NCI-H1694 treated with DMSO at 0.1 percent for 48 hours (cell line): ENCODE measurements at regions not wholly inside any gene's neighbourhood (a gene's known extent, or its start where the extent isn't known, plus 50 kb on each side); places are given as distances from the start of the nearest gene placed in this dataset.
A peak's percentile ranks its signal among the peaks of the same experiment; 100 is the strongest.
"Not testable (repeated sequence)": the region's sequence is repeated elsewhere in the genome, so short reads cannot be mapped to it uniquely, and the experiment has no call there.

ENCODE experiments used
- DNase-seq: peaks from one replicate; lab custom pipeline; 2025; lab: John Stamatoyannopoulos, UW

DNA sequence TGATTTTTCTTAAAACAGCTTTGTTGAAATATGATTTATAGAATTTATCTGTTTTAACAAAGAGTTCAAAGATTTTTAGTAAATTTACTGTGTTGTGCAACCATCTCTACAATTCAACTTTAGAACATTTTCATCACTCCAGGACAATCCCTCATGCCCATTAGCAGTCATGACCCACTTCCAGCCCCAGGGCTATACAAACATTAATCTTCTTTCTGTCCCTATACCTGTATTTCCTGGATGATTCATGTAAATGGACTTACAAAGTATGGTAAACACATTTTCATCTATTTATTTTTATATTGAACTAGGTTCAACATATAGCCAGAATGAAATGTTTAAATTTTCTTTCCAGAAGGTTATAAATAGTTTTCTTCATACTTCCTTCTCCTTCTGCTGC is 127.8 kb upstream of the CCDC180 start:
- DNase-seq: no peak

DNA sequence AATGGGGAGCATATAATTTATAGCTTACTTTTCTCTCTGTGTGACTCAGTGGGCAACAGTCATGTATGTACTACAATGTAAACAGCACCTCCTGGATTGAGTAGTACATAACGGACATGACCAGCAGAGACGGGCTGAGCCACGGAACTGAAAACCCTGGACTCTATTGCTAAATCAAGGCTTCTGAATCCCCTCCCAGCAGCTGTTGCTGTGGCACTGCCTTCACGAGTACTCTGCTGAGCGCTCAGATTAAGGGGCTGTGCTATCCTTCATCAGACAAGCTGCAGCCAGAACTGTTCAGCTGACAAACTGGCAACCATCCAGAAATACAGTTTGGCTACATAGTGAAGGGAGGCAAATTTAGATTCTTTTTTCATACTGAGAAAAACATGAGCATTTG is 131.3 kb upstream of the CCDC180 start:
- peak; percentile 45 for DNase-seq

DNA sequence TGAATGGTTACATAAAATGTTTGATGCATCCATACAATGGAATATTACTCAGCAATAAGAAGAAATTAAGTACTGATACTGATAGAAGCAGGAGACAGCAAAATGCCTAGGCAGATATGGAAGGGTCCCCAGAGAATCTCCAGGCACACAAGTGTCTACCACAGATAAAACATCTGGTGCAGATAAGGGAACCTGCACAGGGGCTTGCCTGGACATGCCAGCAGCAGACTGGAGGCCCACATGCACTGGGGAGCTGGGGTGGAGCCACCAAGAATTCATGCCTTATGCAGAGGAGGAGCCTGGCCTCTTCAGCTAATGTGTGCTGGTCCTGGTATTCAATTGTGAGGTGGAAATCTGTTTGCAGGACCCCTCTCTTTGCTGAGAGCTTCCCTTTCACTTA is 129.2 kb upstream of the CTSV start:
- not testable (repeated sequence) for DNase-seq

DNA sequence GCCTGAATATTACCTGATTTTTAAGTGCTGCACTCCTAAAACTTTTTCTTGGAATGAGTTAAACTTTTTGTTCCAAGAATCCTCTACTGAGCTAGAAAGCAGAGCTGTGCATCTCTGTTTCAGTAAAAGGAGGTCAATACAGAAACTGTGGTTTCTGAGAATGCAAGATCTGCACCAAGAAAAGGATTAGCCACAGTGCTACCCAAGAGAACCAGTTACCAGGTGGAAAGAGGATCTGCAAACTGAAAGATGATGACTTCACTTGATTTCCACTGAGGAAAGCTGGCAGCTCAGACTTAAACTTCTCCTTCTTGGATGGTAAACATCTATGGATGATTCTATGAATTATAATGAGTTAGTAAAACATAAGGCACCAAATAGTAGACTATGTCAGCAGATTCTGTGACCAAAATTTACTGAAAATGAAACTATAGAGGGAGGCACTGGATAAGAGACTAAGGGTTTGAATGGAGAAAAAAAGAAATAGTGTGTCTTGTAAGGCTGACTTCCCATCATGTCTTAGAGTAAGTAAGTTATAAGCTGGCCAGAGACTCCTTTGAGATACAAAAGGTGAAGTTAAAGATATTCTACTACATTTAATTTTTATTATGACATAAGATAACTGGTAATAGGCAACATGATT is 127.7 kb upstream of the CTSV start:
- DNase-seq: not testable (repeated sequence)

DNA sequence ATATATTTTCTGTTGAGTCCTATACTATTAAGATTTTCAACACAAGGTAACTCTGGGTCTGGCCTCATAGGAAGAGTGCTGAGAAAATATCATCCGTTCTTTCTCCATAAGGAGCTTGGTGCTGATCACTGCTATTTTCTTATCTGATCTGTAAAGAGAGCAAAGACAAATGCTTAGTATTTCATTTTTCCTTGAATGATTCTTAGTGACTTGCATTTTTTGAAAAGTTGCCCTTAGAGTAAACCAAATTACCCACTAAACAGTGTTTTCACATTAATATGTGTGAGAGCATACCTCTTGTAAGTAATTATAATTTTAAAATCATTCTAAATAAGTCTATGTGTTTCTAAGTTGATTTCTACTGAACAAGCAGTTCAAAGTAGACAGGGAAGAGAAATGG is 121.3 kb upstream of the CTSV start:
- DNase-seq: no peak

DNA sequence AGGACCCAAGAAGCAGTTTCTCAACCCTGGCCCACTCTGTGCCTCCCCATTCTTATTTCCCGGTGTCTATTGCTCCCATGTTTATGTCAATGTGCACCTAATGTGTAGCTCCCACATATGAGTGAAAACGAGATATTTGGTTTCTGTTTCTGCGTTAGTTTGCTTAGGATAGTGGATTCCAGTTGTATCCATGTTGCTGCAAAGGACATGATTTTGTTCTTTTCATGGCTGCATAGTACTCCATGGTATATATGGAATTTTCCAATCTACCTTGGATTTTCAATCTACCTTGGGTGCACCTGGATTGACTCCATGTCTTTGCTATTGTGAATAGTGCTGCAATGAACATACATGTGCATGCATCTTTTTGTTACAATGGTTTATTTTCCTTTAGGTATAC is 119.8 kb upstream of the CTSV start:
- DNase-seq: not testable (repeated sequence)

DNA sequence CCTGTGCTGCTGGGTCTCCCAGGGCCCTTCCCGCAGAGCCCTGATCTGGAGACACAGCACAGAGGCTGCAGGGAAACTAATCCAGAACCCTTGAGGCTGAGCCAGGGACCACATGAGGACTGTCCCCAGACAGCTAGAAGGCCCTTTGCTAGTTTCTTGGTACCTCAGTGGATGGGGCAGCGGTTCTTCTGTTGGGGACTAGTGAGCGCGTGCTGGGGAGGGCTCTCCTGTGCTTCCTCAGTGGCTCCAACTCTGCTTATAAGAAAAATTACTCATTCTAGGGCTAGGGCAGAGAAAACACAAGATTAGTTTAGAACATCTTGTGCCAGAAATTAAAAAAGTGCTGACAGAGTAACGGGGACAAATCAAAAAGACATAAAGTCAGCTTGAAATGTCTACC is 116.5 kb upstream of the CTSV start:
- not testable (repeated sequence) for DNase-seq

DNA sequence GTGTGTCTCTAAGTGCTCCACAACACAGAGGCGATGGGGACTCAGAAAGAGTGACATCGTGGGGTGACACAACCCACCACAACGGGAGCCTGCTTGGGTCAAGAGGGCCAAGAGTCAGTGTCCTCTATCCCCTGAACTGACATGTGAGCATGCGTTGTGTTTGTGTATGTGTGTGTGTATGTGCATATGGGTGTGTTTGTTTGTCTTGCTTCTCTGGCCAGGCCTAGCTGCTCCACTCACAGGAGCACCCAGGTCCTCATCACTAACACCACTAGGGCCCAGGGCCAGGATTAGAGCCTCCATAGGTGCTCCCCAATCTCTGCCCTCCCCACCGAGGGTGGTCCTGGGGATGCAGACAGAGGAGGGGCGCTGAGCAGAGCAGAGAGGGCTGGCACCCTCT is 115.0 kb upstream of the CTSV start:
- no peak for DNase-seq

DNA sequence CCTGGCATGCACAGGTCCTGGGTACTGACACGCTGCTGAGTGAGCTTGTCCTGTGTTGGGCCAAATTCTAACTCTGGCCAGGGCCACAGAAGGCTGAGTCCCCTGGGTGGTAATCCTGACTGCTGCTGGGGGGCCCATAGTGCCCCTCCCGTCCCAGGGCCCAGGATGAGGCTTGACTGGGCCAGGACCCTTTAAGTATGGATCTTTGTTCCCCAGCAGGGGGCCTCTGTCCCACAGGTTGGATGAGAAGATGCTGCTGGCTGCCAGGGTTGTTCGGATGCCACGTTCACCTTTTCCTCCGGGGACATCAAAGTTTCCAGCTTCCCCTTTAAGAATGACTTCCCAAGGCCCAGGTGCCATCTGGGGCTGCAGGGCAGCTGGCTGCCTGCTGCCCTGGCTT is 114.2 kb upstream of the CTSV start:
- DNase-seq: not testable (repeated sequence)

DNA sequence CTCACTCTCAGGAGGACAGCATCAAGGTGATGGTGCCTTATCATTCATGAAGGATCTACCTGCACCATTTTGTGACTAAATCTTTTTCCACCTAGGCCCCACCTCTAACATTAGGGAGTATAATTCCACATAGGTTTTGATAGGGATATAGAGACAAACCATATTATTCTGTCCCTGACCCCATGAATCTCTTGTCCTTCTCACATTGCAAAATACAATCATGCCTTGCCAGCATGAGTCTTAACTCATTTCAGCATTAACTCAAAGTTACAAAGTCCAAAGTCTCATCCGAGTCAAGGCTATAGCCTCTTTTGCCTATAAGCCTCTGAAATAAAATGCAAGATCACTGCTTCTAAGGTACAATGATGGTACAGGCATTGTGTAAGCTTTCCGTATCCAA is 111.5 kb upstream of the CTSV start:
- DNase-seq: not testable (repeated sequence)

DNA sequence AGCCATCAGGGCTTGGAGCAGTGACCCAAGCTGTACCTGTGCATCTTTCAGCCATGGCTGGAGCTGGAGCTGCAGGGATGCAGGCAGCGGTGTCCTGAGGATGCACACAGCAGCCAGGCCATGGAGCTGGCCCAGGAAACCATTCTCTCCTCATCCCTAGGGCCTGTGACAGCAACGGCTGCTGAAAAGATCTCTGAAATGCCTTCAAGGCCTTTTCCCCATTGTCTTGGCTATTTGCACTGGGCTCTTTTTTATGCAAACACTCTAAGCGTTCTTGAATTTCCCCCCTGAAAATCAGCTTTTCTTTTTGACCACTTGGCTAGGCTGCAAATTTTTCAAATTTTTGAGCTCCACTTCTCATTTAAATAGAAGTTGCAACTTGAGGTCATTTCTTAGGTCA is 109.5 kb upstream of the CTSV start:
- DNase-seq: not testable (repeated sequence)

DNA sequence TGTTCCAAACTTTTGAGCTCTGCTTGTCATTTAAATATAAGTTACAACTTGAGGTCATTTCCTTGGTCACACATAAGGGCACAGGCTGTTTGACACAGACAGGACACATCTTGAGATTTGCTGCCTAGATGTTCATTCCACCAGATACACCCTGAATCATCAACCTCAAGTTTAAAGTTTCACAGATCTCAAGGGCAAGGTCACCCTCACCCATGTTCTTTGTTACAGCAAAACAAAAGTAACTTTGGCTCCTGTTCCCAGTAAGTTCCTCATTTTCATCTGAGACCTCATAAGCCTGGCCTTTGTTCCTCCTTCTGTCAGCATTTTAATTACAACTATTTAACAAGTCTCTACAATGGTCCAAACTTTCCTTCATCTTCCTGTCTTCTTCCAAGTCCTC is 106.7 kb upstream of the CTSV start:
- not testable (repeated sequence) for DNase-seq

DNA sequence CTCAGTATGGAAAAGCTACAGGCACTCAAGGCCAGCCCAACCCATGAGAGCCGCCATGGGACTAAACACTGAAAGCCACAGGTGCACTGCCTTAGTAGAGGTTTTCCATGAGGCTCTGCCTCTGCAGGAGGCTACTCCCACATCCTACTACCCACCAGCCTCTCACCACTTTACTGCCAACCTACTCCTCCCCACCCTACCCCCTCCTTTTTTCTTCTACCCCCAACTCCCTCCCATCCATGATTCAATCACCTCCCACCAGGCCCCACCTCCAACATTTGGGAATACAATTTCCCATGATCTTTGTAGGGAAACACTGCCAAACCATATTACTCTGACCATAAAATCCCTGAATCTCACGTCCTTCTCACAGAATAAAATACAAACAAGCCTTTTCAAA is 101.6 kb upstream of the CTSV start:
- no peak for DNase-seq

DNA sequence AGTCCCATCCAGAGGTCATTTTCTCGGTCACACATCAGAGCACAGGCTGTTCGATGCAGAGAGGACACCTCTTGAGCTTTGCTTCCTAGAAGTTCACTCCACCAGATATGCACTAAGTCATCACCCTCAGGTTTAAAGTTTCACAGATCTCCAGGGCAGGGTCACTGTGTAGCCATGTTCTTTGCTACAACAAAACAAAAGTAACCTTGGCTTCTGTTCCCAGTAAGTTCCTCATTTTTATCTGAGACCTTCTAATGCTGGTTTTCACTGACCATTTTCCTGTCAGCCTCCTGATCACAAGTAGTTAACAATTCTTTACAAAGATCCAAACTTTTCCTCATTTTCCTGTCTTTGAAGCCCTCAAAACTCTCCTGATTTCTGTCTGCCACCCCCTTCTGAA is 97.5 kb upstream of the CTSV start:
- no peak for DNase-seq

DNA sequence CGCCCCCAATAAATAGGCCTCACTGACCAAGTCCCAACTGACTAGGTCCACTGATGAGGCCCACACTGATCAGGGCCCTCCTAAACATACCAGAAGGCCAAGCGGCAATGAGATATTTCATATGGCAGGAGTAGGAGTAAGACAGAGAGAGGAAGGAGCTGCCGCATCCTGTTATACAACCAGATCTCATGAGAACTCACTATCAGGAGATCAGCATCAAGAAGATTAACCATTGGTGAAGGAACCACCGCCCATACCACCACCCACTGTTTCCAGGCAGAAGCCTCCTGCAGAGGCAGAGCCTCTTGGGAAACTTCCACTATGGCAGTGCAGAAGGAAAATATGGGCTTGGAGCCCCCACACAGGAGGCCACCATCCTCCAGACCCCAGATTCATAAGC is 95.0 kb upstream of the CTSV start:
- DNase-seq: not testable (repeated sequence)

DNA sequence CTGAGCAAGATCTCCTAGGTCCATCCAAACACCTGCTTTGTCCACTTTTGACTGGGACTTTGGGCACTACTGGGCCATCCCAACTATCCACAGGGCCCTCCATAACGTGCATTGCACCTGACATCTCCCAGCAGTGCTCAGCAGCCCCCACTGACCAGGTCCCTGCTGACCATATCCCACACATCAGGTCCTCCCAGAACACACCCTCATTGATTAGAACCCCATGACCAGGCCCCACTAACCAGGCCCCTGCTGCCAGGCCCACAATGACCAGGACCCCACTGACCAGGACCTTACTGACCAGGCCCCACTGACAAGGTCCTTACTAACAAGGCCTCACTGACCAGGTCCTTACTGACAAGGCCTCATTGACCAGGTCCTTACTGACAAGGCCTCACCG is 93.9 kb upstream of the CTSV start:
- DNase-seq: no peak

DNA sequence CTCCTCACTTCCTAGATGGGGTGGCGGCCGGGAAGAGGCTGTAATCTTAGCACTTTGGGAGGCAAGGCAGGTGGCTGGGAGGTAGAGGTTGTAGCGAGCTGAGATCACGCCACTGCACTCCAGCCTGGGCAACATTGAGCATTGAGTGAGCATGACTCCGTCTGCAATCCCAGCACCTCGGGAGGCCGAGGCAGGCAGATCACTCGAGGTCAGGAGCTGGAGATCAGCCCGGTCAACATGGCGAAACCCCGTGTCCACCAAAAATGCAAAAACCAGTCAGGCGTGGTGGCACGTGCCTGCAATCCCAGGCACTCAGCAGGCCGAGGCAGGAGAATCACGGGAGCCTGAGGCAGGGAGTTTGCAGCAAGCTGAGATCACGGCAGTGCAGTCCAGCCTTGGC is 91.9 kb upstream of the CTSV start:
- DNase-seq: not testable (repeated sequence)

DNA sequence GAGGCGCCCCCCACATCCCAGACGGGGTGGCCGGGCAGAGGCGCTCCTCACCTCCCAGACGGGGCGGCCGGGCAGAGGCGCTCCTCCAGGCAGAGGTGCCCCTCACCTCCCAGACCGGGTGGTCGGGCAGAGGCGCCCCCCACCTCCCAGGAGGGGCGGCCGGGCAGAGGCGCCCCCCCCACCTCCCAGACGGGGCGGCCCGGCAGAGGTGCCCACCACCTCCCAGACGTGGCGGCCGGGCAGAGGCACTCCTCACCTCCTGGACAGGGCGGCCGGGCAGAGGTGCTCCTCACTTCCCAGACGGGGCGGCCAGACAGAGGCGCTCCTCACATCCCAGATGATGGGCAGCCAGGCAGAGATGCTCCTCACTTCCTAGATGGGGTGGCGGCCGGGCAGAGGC is 91.4 kb upstream of the CTSV start:
- not testable (repeated sequence) for DNase-seq

DNA sequence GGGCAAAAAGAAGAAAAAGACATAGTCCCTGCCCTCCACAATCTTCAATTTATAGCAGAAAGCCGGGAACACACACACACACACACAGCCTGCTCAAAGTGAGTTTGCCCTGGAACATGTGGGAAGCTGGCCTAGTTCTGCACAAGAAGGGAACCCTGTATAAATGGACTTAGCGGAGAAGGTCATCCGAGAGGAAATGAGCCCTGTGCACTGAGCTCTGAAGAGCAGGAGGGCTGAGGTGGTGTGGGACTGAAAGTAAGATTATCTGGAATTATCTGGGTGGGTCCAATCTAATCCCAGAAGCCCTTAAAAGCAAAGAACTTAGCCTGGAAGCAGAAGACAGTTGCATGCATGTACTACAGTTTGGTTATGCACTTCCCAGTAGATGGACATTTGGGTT is 90.0 kb upstream of the CTSV start:
- no peak for DNase-seq

DNA sequence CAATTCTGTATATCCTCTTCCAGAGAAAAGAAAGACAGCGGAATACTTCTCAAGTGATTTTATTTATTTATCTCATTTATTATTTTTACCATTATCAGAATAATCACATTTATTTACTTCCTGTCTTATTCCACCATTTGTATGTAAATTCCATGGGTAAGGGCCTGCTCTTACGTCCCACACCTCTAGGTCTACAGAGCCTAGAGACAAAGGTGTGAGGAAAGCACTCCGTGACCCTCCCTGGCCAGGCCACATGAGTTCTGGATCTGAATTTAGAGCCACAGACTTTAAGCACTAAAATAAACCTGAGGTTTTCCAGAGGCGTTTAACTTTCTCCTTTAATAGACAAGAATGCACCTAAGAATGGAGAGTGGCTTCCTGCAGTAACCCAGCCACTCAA is 85.3 kb upstream of the CTSV start:
- no peak for DNase-seq

DNA sequence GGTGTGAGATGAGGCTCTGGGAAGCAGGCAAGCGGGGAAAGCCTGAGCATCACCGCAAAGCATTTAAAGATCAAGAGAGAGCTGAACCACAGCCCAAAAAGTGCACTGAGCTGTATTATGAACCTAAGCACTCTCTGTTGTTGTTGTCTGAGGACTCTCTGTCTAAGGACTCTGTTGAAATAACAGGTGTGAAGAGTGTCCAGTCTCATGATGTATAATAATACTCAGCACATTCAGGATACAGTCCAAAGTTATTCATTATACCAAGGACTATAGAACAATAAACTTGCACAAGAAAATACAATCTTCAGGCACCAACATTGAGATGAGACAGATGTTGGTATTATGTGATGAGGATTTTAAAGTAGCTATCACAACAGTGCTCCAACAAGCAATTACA is 71.8 kb upstream of the CTSV start:
- no peak for DNase-seq

DNA sequence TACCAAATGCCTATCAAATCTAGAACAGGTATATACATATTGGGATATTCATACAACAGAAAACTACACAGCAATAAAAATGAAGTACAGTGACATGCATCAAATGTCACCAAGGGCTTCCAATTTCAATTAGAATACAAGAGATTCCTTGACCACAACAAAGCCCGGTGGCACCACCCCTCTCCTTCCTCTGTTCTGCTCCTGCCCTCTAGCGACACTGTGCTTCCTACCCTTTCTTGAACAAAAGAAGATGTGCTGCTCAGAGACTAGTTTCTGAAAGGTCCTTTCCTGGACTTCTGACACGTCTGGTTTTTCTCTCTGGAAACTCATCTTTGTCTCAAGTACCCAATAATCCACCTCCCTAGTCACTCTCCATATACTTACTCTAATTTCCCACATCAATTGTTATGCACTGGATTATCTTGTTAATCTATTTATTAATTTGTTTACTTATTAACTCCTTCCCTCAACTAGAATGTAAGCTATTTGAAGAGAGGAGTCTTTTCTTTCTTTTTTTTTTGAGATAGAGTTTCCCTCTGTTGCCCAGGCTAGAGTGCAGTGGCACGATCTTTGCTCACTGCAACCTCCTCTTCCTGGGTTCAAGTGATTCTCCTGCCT is 70.4 kb upstream of the CTSV start:
- peak; percentile 6 for DNase-seq

DNA sequence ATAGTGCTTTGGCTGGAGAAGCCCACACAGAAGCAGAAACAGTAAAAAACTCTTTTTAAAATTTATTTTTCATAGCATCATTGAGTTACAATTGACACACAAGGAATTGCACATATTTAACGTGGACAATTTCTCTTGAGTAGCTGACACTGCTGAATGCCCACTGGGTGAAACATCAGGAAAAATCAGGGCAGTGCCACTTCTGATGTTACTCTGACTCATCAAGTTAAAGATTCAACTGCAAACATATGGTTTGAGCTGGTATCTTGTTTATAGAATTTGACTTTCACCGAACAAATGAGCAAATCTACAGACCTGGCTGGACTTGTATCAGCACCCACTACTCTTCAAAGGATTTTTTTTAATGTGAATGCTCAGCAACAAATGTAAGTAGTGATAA is 66.3 kb upstream of the CTSV start:
- DNase-seq: peak; percentile 32
